Globus pallidus (tissue), 1 donor: ENCODE measurements at regions not wholly inside any gene's neighbourhood (a gene's known extent, or its start where the extent isn't known, plus 50 kb on each side); places are given as distances from the start of the nearest gene placed in this dataset.
"Not testable (repeated sequence)": the region's sequence is repeated elsewhere in the genome, so short reads cannot be mapped to it uniquely, and the experiment has no call there.

Experiments
- DNase-seq: peaks from one replicate; pipeline ENCODE4 v3.0.0-alpha.2; 2015; ENCODE audit warnings: low spot score

GRCh38 chr3:175951047-175951694 is 1092.0 kb downstream of the NAALADL2 start:
- DNase-seq, result no peak

- DNase-seq, result no peak
These were observed 1088.9 kb downstream of the NAALADL2 start for GRCh38 chr3:175948041-175948440.

- peak; percentile 37 for DNase-seq
These were observed 1082.2 kb downstream of the NAALADL2 start for GRCh38 chr3:175941352-175941751.

- DNase-seq, result no peak
These were observed 1081.7 kb downstream of the NAALADL2 start for GRCh38 chr3:175940881-175941280.

GRCh38 chr3:175940243-175940642 is 1081.1 kb downstream of the NAALADL2 start:
- DNase-seq, result no peak

- DNase-seq, result not testable (repeated sequence)
These were observed 1078.2 kb downstream of the NAALADL2 start for GRCh38 chr3:175937367-175937766.

- no peak for DNase-seq
These were observed 1073.5 kb downstream of the NAALADL2 start for GRCh38 chr3:175932586-175932985.

GRCh38 chr3:175919133-175919532 is 1060.0 kb downstream of the NAALADL2 start:
- DNase-seq, result no peak

GRCh38 chr3:175916191-175916934 is 1057.2 kb downstream of the NAALADL2 start:
- no peak for DNase-seq

- DNase-seq, result no peak
These were observed 1055.7 kb downstream of the NAALADL2 start for GRCh38 chr3:175914785-175915184.

GRCh38 chr3:175913286-175913685 is 1054.2 kb downstream of the NAALADL2 start:
- no peak for DNase-seq

- no peak for DNase-seq
These were observed 1052.8 kb downstream of the NAALADL2 start for GRCh38 chr3:175911937-175912336.

GRCh38 chr3:175902226-175902625 is 1043.1 kb downstream of the NAALADL2 start:
- DNase-seq, result no peak

- no peak for DNase-seq
These were observed 1039.1 kb downstream of the NAALADL2 start for GRCh38 chr3:175898194-175898593.

- no peak for DNase-seq
These were observed 1037.5 kb downstream of the NAALADL2 start for GRCh38 chr3:175896655-175897054.

- no peak for DNase-seq
These were observed 1036.6 kb downstream of the NAALADL2 start for GRCh38 chr3:175895731-175896130.

- no peak for DNase-seq
These were observed 1034.4 kb downstream of the NAALADL2 start for GRCh38 chr3:175893566-175893965.

- no peak for DNase-seq
These were observed 1030.9 kb downstream of the NAALADL2 start for GRCh38 chr3:175890066-175890465.

GRCh38 chr3:175885231-175885766 is 1026.2 kb downstream of the NAALADL2 start:
- DNase-seq, result no peak

GRCh38 chr3:175879417-175879816 is 1020.3 kb downstream of the NAALADL2 start:
- DNase-seq, result no peak

GRCh38 chr3:175869404-175869803 is 1010.3 kb downstream of the NAALADL2 start:
- no peak for DNase-seq

- DNase-seq, result no peak
These were observed 1009.5 kb downstream of the NAALADL2 start for GRCh38 chr3:175868626-175869025.

GRCh38 chr3:175865724-175866123 is 1006.6 kb downstream of the NAALADL2 start:
- DNase-seq, result no peak
